Astrocyte (in vitro differentiated cells and primary cell): ENCODE measurements at regions not wholly inside any gene's neighbourhood (a gene's known extent, or its start where the extent isn't known, plus 50 kb on each side); places are given as distances from the start of the nearest gene placed in this dataset.

Experiments used
- DNase-seq: peaks from one replicate; pipeline ENCODE4 v3.0.0-alpha.2; 2010; ENCODE audit warnings: low read depth
- FAIRE-seq: peaks from 2 replicates; lab custom pipeline; 2011; peaks lifted over from hg19 to GRCh38; lab: Jason Lieb, UNC
- H2AFZ ChIP-seq: 2 replicates; pipeline ENCODE4 v1.6.0; 2012; ENCODE audit warnings: low read depth, low read length, inconsistent platforms
- H3K27ac ChIP-seq: 2 replicates; pipeline ENCODE4 v1.5.1; 2011; ENCODE audit warnings: low read depth, low read length, inconsistent platforms
- H3K27me3 ChIP-seq: 2 replicates; pipeline ENCODE4 v1.6.0; 2011; ENCODE audit warnings: low read length, inconsistent platforms; ENCODE audit not compliant: insufficient read depth
- H3K36me3 ChIP-seq: 2 replicates; pipeline ENCODE4 v1.5.1; 2011; ENCODE audit warnings: low read length, inconsistent platforms; ENCODE audit not compliant: insufficient read depth
- H3K4me1 ChIP-seq: 2 replicates; pipeline ENCODE4 v1.5.1; 2011; ENCODE audit warnings: low read length, inconsistent platforms; ENCODE audit not compliant: insufficient read depth
- H3K4me2 ChIP-seq: 2 replicates; pipeline ENCODE4 v1.6.0; 2012; ENCODE audit warnings: low read length, inconsistent platforms
- H3K4me3 ChIP-seq: 2 replicates; pipeline ENCODE4 v1.5.1; 2011; ENCODE audit warnings: low read depth, mild to moderate bottlenecking, low read length, inconsistent platforms; ENCODE audit not compliant: insufficient read depth
- H3K79me2 ChIP-seq: 2 replicates; pipeline ENCODE4 v1.6.0; 2012; ENCODE audit warnings: mild to moderate bottlenecking, low read length, inconsistent platforms; ENCODE audit not compliant: insufficient read depth
- H3K9ac ChIP-seq: 2 replicates; pipeline ENCODE4 v1.6.0; 2012; ENCODE audit warnings: mild to moderate bottlenecking, low read length, inconsistent platforms
- H3K9me3 ChIP-seq: 2 replicates; pipeline ENCODE4 v1.5.1; 2012; ENCODE audit warnings: low read depth, mild to moderate bottlenecking, low read length, inconsistent platforms; ENCODE audit not compliant: insufficient read depth
- H4K20me1 ChIP-seq: 2 replicates; pipeline ENCODE4 v1.6.0; 2012; ENCODE audit warnings: low read length, inconsistent platforms; ENCODE audit not compliant: insufficient read depth
- H3K27ac Mint-ChIP-seq: one replicate; pipeline ENCODE4 v1.8.0; 2021; ENCODE audit warnings: mild to moderate bottlenecking, mixed read lengths; ENCODE audit not compliant: unreplicated experiment
- H3K27me3 Mint-ChIP-seq: one replicate; pipeline ENCODE4 v1.8.0; 2021; ENCODE audit warnings: low read depth, mixed read lengths; ENCODE audit not compliant: unreplicated experiment
- H3K36me3 Mint-ChIP-seq: one replicate; pipeline ENCODE4 v1.8.0; 2021; ENCODE audit warnings: low read depth, mixed read lengths; ENCODE audit not compliant: unreplicated experiment
- H3K4me1 Mint-ChIP-seq: one replicate; pipeline ENCODE4 v1.8.0; 2021; ENCODE audit warnings: low read depth, mixed read lengths; ENCODE audit not compliant: unreplicated experiment
- H3K4me3 Mint-ChIP-seq: one replicate; pipeline ENCODE4 v1.8.0; 2021; ENCODE audit warnings: mild to moderate bottlenecking, moderate library complexity, mixed read lengths; ENCODE audit not compliant: unreplicated experiment
- H3K9me3 Mint-ChIP-seq: one replicate; pipeline ENCODE4 v1.8.0; 2021; ENCODE audit warnings: mild to moderate bottlenecking, mixed read lengths; ENCODE audit not compliant: unreplicated experiment
- CTCF ChIP-seq: IDR thresholded peaks from 2 replicates; pipeline ENCODE4 v1.5.1; 2011; ENCODE audit warnings: low read depth, mild to moderate bottlenecking, inconsistent platforms, low read length, moderate library complexity; ENCODE audit not compliant: insufficient read depth
- EZH2 ChIP-seq: IDR thresholded peaks from 2 replicates; pipeline ENCODE4 v1.6.1; 2012; ENCODE audit warnings: mild to moderate bottlenecking, low read length, inconsistent platforms; ENCODE audit not compliant: insufficient read depth

- Histone ChIP-seq H3K4me1 (no peaks in the 10 kb centered on the region), H3K36me3 (no peaks in the 10 kb centered on the region), H3K27me3 (no peaks in the 10 kb centered on the region), H3K4me2 (no peak overlapping the region), H3K9me3 (no peaks in the 10 kb centered on the region), H2AFZ (no peak overlapping the region), H3K9ac (no peak overlapping the region), H3K4me3 (no peak overlapping the region), H4K20me1 (no peaks in the 10 kb centered on the region), H3K27ac (no peak overlapping the region), H3K79me2 (no peaks in the 10 kb centered on the region)
- no peak for TF ChIP-seq EZH2
- TF ChIP-seq CTCF: no peak
- Mint-ChIP-seq H3K4me3 (no peak overlapping the region), H3K27me3 (peaks cover 9% of the 10 kb centered on the region), H3K4me1 (peaks cover 7% of the 10 kb centered on the region), H3K36me3 (no peaks in the 10 kb centered on the region), H3K9me3 (peaks cover 4% of the 10 kb centered on the region), H3K27ac (no peak overlapping the region)
- DNase-seq (no peak), FAIRE-seq (no peak)
Observed at GRCh38 chr4:152176627-152177214, 359.2 kb downstream of the FBXW7 start.

- Mint-ChIP-seq H3K4me3 (no peak overlapping the region), H3K27me3 (peaks cover 14% of the 10 kb centered on the region), H3K4me1 (peaks cover 7% of the 10 kb centered on the region), H3K36me3 (no peaks in the 10 kb centered on the region), H3K9me3 (peaks cover 4% of the 10 kb centered on the region), H3K27ac (no peak overlapping the region)
- Histone ChIP-seq H3K9ac (no peak overlapping the region), H3K27me3 (peaks cover 4% of the 10 kb centered on the region), H3K4me2 (no peak overlapping the region), H3K36me3 (no peaks in the 10 kb centered on the region), H3K4me1 (no peaks in the 10 kb centered on the region), H4K20me1 (no peaks in the 10 kb centered on the region), H3K79me2 (no peaks in the 10 kb centered on the region), H3K4me3 (no peak overlapping the region), H3K27ac (no peak overlapping the region), H2AFZ (no peak overlapping the region), H3K9me3 (no peaks in the 10 kb centered on the region)
- no peak for FAIRE-seq
- DNase-seq: no peak
- TF ChIP-seq EZH2: no peak
Observed at GRCh38 chr4:152175586-152175985, 360.3 kb downstream of the FBXW7 start.

GRCh38 chr4:152172146-152172545, 363.7 kb downstream of the FBXW7 start:
- no peak overlapping the region for H3K4me3 Mint-ChIP-seq
- H3K79me2 ChIP-seq: no peaks in the 10 kb centered on the region
- FAIRE-seq (no peak), DNase-seq (no peak)
- H3K9me3 ChIP-seq: no peaks in the 10 kb centered on the region
- no peak overlapping the region for H3K9ac ChIP-seq
- H3K27me3 ChIP-seq: peaks cover 7% of the 10 kb centered on the region
- no peaks in the 10 kb centered on the region for H3K36me3 ChIP-seq
- TF ChIP-seq EZH2 (no peak), CTCF (no peak)
- H3K4me1 ChIP-seq: no peaks in the 10 kb centered on the region
- no peak overlapping the region for H2AFZ ChIP-seq
- H3K4me3 ChIP-seq: no peak overlapping the region
- no peaks in the 10 kb centered on the region for H3K4me1 Mint-ChIP-seq
- H4K20me1 ChIP-seq: no peaks in the 10 kb centered on the region
- H3K27ac ChIP-seq: no peak overlapping the region
- H3K4me2 ChIP-seq: no peak overlapping the region
- H3K36me3 Mint-ChIP-seq: no peaks in the 10 kb centered on the region
- H3K9me3 Mint-ChIP-seq: no peaks in the 10 kb centered on the region
- H3K27ac Mint-ChIP-seq: no peak overlapping the region
- H3K27me3 Mint-ChIP-seq: peaks cover 17% of the 10 kb centered on the region
